ENCODE measurements at regions not wholly inside any gene's neighbourhood (a gene's known extent, or its start where the extent isn't known, plus 50 kb on each side); places are given as distances from the start of the nearest gene placed in this dataset.

GRCh38 chr20:40582531-40582930, 106.5 kb downstream of the MAFB start:
- Histone ChIP-seq H3K4me1 (peaks cover 0 to 29% (median 0%) of the 10 kb centered on the region in 12 donors), H3K9me3 (no peaks in the 10 kb centered on the region), H3K36me3 (no peaks in the 10 kb centered on the region), H3K4me3 (no peak overlapping the region), H3K27me3 (peaks cover 0 to 1% (median 0%) of the 10 kb centered on the region in 9 donors), H3K27ac (no peak overlapping the region)
- DNase-seq: no peak
- TF ChIP-seq CTCF (IDR thresholded peaks at IDR 0.05) (no peak), POLR2A (IDR thresholded peaks at IDR 0.05) (no peak)
- ATAC-seq: peak in 1 of 4 donors; percentile 42
- WGBS, 4 donors: 65 to 71% (median 70%) methylated on average over 4 of the region's 4 CpGs
- intact Hi-C loops (cut with DNase I): no loop called here

- peaks cover 0 to 29% (median 0%) of the 10 kb centered on the region in 12 donors for H3K4me1 ChIP-seq
- intact Hi-C loops (cut with DNase I): no loop called here
- ATAC-seq: no peak
- H3K4me3 ChIP-seq: no peak overlapping the region
- DNase-seq: no peak
- no peak overlapping the region for H3K27ac ChIP-seq
- TF ChIP-seq POLR2A (IDR thresholded peaks at IDR 0.05): no peak
- no peak for TF ChIP-seq CTCF (IDR thresholded peaks at IDR 0.05)
- no peaks in the 10 kb centered on the region for H3K9me3 ChIP-seq
- no peaks in the 10 kb centered on the region for H3K36me3 ChIP-seq
- H3K27me3 ChIP-seq: no peaks in the 10 kb centered on the region
- 92 to 97% (median 95%) methylated on average over 1 of the region's 1 CpG for WGBS, 4 donors
These were observed 109.3 kb downstream of the MAFB start for GRCh38 chr20:40579701-40580100.

GRCh38 chr20:40578961-40579360, 110.1 kb downstream of the MAFB start:
- 53 to 58% (median 55%) methylated on average over 4 of the region's 4 CpGs for WGBS, 4 donors
- peaks cover 0 to 4% (median 0%) of the 10 kb centered on the region in 12 donors for H3K9me3 ChIP-seq
- H3K36me3 ChIP-seq: no peaks in the 10 kb centered on the region
- peaks cover 0 to 22% (median 0%) of the 10 kb centered on the region in 12 donors for H3K4me1 ChIP-seq
- intact Hi-C loops (cut with DNase I): no loop called here
- H3K27ac ChIP-seq: no peak overlapping the region
- no peak for ATAC-seq
- H3K4me3 ChIP-seq: no peak overlapping the region
- TF ChIP-seq POLR2A (IDR thresholded peaks at IDR 0.05) (no peak), CTCF (IDR thresholded peaks at IDR 0.05) (no peak)
- H3K27me3 ChIP-seq: no peaks in the 10 kb centered on the region
- DNase-seq: no peak

GRCh38 chr20:40575851-40576250, 113.2 kb downstream of the MAFB start:
- no peaks in the 10 kb centered on the region for H3K27me3 ChIP-seq
- ATAC-seq (no peak), DNase-seq (no peak)
- peaks cover 0 to 17% (median 0%) of the 10 kb centered on the region in 12 donors for H3K4me1 ChIP-seq
- TF ChIP-seq CTCF (IDR thresholded peaks at IDR 0.05): no peak
- TF ChIP-seq POLR2A (IDR thresholded peaks at IDR 0.05): no peak
- intact Hi-C loops (cut with DNase I): no loop called here
- H3K4me3 ChIP-seq: no peak overlapping the region
- H3K27ac ChIP-seq: no peak overlapping the region
- no peaks in the 10 kb centered on the region for H3K36me3 ChIP-seq
- peaks cover 0 to 7% (median 0%) of the 10 kb centered on the region in 12 donors for H3K9me3 ChIP-seq
- 45 to 68% (median 51%) methylated on average over 4 of the region's 4 CpGs for WGBS, 4 donors
